AG09319 (cell line): ENCODE measurements at regions not wholly inside any gene's neighbourhood (a gene's known extent, or its start where the extent isn't known, plus 50 kb on each side); places are given as distances from the start of the nearest gene placed in this dataset.
"Not testable (repeated sequence)": the region's sequence is repeated elsewhere in the genome, so short reads cannot be mapped to it uniquely, and the experiment has no call there.

Experiments used
- DNase-seq: peaks from one replicate; pipeline ENCODE4 v3.0.0-alpha.2; 2010; ENCODE audit warnings: low read depth; ENCODE audit errors: extremely low read depth
- TF ChIP-seq, protein P1 (sequence below): IDR thresholded peaks from 2 replicates; pipeline ENCODE4 v1.5.1; 2011; ENCODE audit warnings: low read depth, mild to moderate bottlenecking, inconsistent platforms, low read length, moderate library complexity

DNA sequence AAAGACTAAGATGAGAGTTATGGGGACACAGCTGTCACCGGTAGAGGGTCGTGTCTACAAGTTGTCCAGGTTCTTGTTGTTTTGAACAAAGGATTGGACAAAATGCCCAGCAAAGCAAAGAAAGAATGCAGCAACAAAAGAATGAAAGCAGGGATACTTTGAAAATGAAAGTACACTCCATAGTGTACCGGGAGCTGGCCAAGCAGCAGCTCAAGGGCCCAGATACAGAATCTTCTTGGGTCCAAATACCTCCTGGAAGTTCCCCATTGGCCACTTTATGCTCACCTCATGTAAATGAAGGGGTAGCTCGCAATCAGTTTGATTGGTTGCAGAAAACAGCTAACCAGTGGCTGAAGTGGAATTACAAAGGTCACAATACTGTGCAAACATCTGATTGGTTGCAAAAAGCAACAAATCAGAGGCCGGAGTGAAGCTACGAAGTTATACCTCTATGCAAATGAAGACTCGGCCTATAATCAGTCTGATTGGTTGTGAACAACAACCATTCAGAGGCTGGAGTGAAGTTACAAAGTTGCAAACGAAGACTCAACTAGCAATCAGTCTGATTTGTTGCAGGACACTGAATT, 474.9 kb upstream of the TMEFF2 start:
- TF ChIP-seq, protein P1, sequence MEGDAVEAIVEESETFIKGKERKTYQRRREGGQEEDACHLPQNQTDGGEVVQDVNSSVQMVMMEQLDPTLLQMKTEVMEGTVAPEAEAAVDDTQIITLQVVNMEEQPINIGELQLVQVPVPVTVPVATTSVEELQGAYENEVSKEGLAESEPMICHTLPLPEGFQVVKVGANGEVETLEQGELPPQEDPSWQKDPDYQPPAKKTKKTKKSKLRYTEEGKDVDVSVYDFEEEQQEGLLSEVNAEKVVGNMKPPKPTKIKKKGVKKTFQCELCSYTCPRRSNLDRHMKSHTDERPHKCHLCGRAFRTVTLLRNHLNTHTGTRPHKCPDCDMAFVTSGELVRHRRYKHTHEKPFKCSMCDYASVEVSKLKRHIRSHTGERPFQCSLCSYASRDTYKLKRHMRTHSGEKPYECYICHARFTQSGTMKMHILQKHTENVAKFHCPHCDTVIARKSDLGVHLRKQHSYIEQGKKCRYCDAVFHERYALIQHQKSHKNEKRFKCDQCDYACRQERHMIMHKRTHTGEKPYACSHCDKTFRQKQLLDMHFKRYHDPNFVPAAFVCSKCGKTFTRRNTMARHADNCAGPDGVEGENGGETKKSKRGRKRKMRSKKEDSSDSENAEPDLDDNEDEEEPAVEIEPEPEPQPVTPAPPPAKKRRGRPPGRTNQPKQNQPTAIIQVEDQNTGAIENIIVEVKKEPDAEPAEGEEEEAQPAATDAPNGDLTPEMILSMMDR, result no peak
- DNase-seq, result no peak

DNA sequence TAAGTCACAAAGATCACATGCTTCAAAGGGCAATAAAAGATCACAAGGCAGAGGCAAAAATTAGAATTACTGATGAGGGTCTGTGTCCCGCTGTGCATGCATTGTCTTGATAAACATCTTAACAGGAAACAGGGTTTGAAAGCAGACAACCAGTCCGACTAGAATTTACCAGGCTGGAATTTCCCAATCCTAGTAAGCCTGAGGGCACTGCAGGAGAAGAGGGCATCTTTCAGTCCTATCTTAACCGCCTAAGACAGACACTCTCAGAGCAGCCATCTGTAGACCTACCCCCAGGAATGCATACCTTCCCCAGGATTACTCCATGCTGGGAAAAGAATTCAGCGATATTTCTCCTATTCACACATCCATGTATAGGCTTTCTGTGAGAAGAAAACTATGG, 465.8 kb upstream of the TMEFF2 start:
- DNase-seq, result not testable (repeated sequence)

DNA sequence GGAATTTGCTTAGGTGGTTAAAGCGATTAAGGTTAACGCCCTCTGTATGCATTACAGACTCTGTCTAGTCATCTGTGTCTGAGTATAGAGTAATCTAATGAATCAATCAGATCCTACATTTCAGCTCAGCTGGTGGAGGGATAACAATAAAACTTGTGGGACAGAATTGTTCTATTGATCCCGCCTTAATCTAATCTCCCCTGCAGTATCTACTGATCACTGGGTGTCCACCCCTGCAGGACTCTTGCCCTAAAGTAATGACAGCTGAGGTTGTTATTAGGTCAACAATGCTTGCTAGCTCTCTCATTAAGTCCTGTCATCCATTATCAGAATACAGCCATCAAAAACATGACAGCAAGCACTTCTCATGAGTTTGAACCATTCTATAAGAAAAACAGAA, 462.6 kb upstream of the TMEFF2 start:
- TF ChIP-seq, protein P1, result no peak
- no peak for DNase-seq

DNA sequence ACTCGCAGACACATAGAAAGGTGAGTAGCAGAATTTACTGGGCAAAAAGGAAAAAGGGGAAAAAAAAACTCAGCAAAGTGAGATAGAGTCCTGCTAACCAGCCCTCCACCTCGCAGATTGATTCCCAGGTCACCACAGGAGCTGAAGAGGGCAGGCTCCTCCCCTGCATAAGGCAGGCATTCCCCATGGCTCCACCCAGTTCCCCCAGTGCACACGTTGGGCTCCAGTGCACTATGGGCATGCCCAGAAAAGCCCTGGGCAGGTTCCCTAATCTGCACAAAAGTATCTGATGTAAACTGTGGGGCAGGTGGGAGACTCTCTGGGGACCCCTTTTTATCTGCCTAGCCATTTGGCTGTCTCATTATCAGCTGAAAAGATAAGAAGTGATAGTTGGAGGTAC, 461.2 kb upstream of the TMEFF2 start:
- TF ChIP-seq, protein P1, result no peak
- no peak for DNase-seq

DNA sequence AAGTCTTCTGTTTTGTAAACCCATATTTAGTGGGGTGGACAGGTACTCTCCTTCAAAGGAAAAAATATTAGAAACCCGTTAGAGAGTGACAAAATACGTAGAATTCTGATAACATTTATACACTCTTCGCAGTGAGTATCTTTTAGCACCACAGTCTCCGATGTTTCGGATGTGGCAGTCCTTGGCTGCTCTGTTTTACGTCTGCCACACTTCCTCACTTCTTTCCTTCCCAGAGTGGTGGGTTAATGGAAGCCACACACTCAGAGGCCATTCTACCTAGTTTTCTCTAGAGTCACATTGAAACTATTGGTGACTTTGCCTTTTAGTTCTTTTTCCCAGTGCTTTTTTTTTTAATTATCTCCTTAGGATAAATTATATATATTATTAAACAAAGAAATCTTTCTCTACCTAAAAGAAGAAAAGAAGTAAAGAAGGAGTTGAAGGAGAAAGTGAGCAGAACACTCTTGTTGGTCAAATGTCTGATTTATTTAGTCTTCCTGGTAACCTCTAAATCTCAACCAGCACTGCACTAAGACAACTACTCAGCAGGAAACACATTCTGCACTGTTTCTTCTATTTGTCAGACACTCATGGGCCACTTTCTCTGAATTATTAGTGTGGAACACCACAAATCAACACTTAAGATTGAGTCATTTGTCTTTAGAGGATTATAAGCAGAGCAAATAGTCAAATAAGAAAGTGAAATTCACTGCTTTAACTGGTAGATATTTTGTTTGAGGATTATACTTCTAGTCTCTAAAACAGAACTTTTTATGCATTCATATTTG, 451.3 kb upstream of the TMEFF2 start:
- DNase-seq, result no peak
- TF ChIP-seq, protein P1, result no peak

DNA sequence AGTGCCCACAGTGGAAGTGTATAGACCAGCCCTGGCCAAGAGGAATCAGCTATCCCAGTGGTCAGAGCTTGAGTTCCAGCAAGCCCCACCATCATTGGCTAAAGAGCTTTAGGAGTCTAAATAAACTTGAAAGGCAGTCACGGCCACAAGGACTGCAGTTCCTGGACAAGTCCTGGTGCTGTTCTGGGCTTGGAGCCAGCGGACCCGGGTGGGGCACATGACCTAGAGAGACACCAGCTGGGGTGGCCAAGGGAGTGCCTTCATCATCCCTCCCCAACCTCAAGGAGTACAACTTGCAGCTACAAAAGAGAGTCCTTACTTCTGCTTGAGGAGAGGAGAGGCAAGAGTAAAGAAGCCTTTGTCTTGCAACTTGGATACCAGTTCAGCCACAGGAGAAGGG, 439.8 kb upstream of the TMEFF2 start:
- DNase-seq, result no peak
- TF ChIP-seq, protein P1, result no peak

DNA sequence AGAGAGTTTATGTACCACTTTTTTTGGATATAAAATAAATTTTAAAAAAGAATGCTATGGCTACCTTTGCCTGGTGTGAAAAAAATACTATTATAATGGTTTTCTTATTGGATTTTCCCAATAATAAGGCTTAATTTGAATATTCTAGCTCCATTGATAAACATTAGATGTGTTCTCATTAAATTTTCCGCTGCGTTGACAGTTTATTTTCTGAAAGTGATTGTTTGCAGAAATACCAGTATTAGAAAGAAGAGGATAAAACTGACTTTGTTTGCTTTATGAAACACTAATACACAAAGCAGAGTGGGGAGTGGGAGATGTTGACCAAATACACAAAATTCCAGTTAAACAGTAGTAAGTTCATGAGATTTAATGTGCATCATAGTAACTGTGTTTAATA, 433.3 kb upstream of the TMEFF2 start:
- DNase-seq, result no peak
- TF ChIP-seq, protein P1, result no peak

DNA sequence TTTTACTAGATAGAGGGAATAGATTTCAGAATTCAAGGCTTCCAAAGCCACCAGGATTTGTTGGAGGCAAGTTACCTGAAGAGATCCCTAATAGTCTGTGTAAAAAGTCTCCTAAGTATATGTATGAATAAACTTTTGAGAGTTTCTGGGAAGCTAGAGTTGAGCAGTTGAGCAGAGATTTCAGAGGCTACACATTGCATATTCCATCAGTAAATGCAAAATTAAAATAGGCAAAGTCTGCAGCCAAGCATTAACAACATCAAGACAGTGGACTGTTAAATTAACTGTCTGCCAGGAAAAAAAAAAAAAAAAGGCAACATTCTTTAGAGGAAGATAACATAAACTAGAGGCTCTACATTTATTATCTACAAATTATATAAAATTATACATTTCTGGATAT, 420.4 kb upstream of the TMEFF2 start:
- DNase-seq, result no peak
- TF ChIP-seq, protein P1, result no peak
